ENCODE measurements at regions not wholly inside any gene's neighbourhood (a gene's known extent, or its start where the extent isn't known, plus 50 kb on each side); places are given as distances from the start of the nearest gene placed in this dataset.

GRCh38 chr12:78305808-78306207 lies 475.1 kb downstream of the NAV3 start:
- no CpG with 5 or more reads among the region's 1 CpG for WGBS (ENCODE audit: insufficient coverage)
- H3K4me3 ChIP-seq (ENCODE audit: low read depth, low read length): no peak overlapping the region

GRCh38 chr12:78306236-78306635 lies 475.5 kb downstream of the NAV3 start:
- H3K4me3 ChIP-seq (ENCODE audit: low read depth, low read length): no peak overlapping the region
- H3K27ac ChIP-seq (ENCODE audit: low read depth, low read length): no peak overlapping the region
- no peaks in the 10 kb centered on the region for H3K9me3 ChIP-seq (ENCODE audit: control insufficient read depth, insufficient read depth, low read length)
- H3K36me3 ChIP-seq (ENCODE audit: control insufficient read depth, insufficient read depth, low read length): no peaks in the 10 kb centered on the region
- H3K4me1 ChIP-seq (ENCODE audit: control insufficient read depth, insufficient read depth, low read length): no peaks in the 10 kb centered on the region
- DNase-seq (ENCODE audit: low read depth in 4 of 6, low spot score in 6 of 6): no peak
- no peaks in the 10 kb centered on the region for H3K27me3 ChIP-seq (ENCODE audit: control insufficient read depth, insufficient read depth, low read length)

More at GRCh38 chr12:78305808-78306207, 475.1 kb downstream of the NAV3 start:
- Histone ChIP-seq H3K4me1 (ENCODE audit: control insufficient read depth, insufficient read depth, low read length) (no peaks in the 10 kb centered on the region), H3K27me3 (ENCODE audit: control insufficient read depth, insufficient read depth, low read length) (no peaks in the 10 kb centered on the region), H3K9me3 (ENCODE audit: control insufficient read depth, insufficient read depth, low read length) (no peaks in the 10 kb centered on the region), H3K27ac (ENCODE audit: low read depth, low read length) (no peak overlapping the region), H3K36me3 (ENCODE audit: control insufficient read depth, insufficient read depth, low read length) (no peaks in the 10 kb centered on the region)
- no peak for DNase-seq (ENCODE audit: low read depth in 4 of 6, low spot score in 6 of 6)

- Histone ChIP-seq H3K9me3 (ENCODE audit: control insufficient read depth, insufficient read depth, low read length) (no peaks in the 10 kb centered on the region), H3K27me3 (ENCODE audit: control insufficient read depth, insufficient read depth, low read length) (no peaks in the 10 kb centered on the region), H3K4me1 (ENCODE audit: control insufficient read depth, insufficient read depth, low read length) (no peaks in the 10 kb centered on the region), H3K36me3 (ENCODE audit: control insufficient read depth, insufficient read depth, low read length) (no peaks in the 10 kb centered on the region), H3K27ac (ENCODE audit: low read depth, low read length) (no peak overlapping the region), H3K4me3 (ENCODE audit: low read depth, low read length) (no peak overlapping the region)
- DNase-seq (ENCODE audit: low read depth in 4 of 6, low spot score in 6 of 6): no peak
Measured at GRCh38 chr12:78308701-78309100, 478.0 kb downstream of the NAV3 start.

GRCh38 chr12:78315028-78315427 lies 484.3 kb downstream of the NAV3 start:
- WGBS (ENCODE audit: insufficient coverage): 80% methylated on average over 1 of the region's 3 CpGs
- H3K27ac ChIP-seq (ENCODE audit: low read depth, low read length): no peak overlapping the region

GRCh38 chr12:78316136-78316535 lies 485.4 kb downstream of the NAV3 start:
- DNase-seq (ENCODE audit: low read depth in 4 of 6, low spot score in 6 of 6): no peak
- WGBS (ENCODE audit: insufficient coverage): 33% methylated on average over 2 of the region's 4 CpGs
- H3K27ac ChIP-seq (ENCODE audit: low read depth, low read length): no peak overlapping the region
- no peak overlapping the region for H3K4me3 ChIP-seq (ENCODE audit: low read depth, low read length)
- H3K4me1 ChIP-seq (ENCODE audit: control insufficient read depth, insufficient read depth, low read length): no peaks in the 10 kb centered on the region
- no peaks in the 10 kb centered on the region for H3K36me3 ChIP-seq (ENCODE audit: control insufficient read depth, insufficient read depth, low read length)
- no peaks in the 10 kb centered on the region for H3K9me3 ChIP-seq (ENCODE audit: control insufficient read depth, insufficient read depth, low read length)
- no peaks in the 10 kb centered on the region for H3K27me3 ChIP-seq (ENCODE audit: control insufficient read depth, insufficient read depth, low read length)

More at GRCh38 chr12:78315028-78315427, 484.3 kb downstream of the NAV3 start:
- H3K27me3 ChIP-seq (ENCODE audit: control insufficient read depth, insufficient read depth, low read length): no peaks in the 10 kb centered on the region
- H3K36me3 ChIP-seq (ENCODE audit: control insufficient read depth, insufficient read depth, low read length): no peaks in the 10 kb centered on the region
- no peaks in the 10 kb centered on the region for H3K9me3 ChIP-seq (ENCODE audit: control insufficient read depth, insufficient read depth, low read length)
- DNase-seq (ENCODE audit: low read depth in 4 of 6, low spot score in 6 of 6): no peak
- H3K4me1 ChIP-seq (ENCODE audit: control insufficient read depth, insufficient read depth, low read length): no peaks in the 10 kb centered on the region
- no peak overlapping the region for H3K4me3 ChIP-seq (ENCODE audit: low read depth, low read length)

- H3K27ac ChIP-seq (ENCODE audit: low read depth, low read length): no peak overlapping the region
- no peaks in the 10 kb centered on the region for H3K27me3 ChIP-seq (ENCODE audit: control insufficient read depth, insufficient read depth, low read length)
- H3K4me3 ChIP-seq (ENCODE audit: low read depth, low read length): no peak overlapping the region
- WGBS (ENCODE audit: insufficient coverage): no CpG with 5 or more reads among the region's 2 CpGs
- no peaks in the 10 kb centered on the region for H3K9me3 ChIP-seq (ENCODE audit: control insufficient read depth, insufficient read depth, low read length)
- peak in 1 of 6 donors; percentile 59 for DNase-seq (ENCODE audit: low read depth in 4 of 6, low spot score in 6 of 6)
- H3K36me3 ChIP-seq (ENCODE audit: control insufficient read depth, insufficient read depth, low read length): no peaks in the 10 kb centered on the region
- no peaks in the 10 kb centered on the region for H3K4me1 ChIP-seq (ENCODE audit: control insufficient read depth, insufficient read depth, low read length)
Measured at GRCh38 chr12:78316631-78317468, 486.2 kb downstream of the NAV3 start.

GRCh38 chr12:78321696-78322095 lies 491.0 kb downstream of the NAV3 start:
- WGBS (ENCODE audit: insufficient coverage): no CpG with 5 or more reads among the region's 2 CpGs
- DNase-seq (ENCODE audit: low read depth in 4 of 6, low spot score in 6 of 6): no peak
- Histone ChIP-seq H3K36me3 (ENCODE audit: control insufficient read depth, insufficient read depth, low read length) (no peaks in the 10 kb centered on the region), H3K27ac (ENCODE audit: low read depth, low read length) (no peak overlapping the region), H3K4me3 (ENCODE audit: low read depth, low read length) (no peak overlapping the region), H3K27me3 (ENCODE audit: control insufficient read depth, insufficient read depth, low read length) (no peaks in the 10 kb centered on the region), H3K9me3 (ENCODE audit: control insufficient read depth, insufficient read depth, low read length) (no peaks in the 10 kb centered on the region), H3K4me1 (ENCODE audit: control insufficient read depth, insufficient read depth, low read length) (no peaks in the 10 kb centered on the region)

GRCh38 chr12:78323226-78323625 lies 492.5 kb downstream of the NAV3 start:
- H3K9me3 ChIP-seq (ENCODE audit: control insufficient read depth, insufficient read depth, low read length): no peaks in the 10 kb centered on the region
- no peaks in the 10 kb centered on the region for H3K27me3 ChIP-seq (ENCODE audit: control insufficient read depth, insufficient read depth, low read length)
- H3K4me3 ChIP-seq (ENCODE audit: low read depth, low read length): no peak overlapping the region
- DNase-seq (ENCODE audit: low read depth in 4 of 6, low spot score in 6 of 6): no peak
- no peaks in the 10 kb centered on the region for H3K4me1 ChIP-seq (ENCODE audit: control insufficient read depth, insufficient read depth, low read length)
- H3K36me3 ChIP-seq (ENCODE audit: control insufficient read depth, insufficient read depth, low read length): no peaks in the 10 kb centered on the region
- no peak overlapping the region for H3K27ac ChIP-seq (ENCODE audit: low read depth, low read length)

GRCh38 chr12:78324234-78324633 lies 493.5 kb downstream of the NAV3 start:
- 33% methylated on average over 1 of the region's 2 CpGs for WGBS (ENCODE audit: insufficient coverage)
- Histone ChIP-seq H3K9me3 (ENCODE audit: control insufficient read depth, insufficient read depth, low read length) (no peaks in the 10 kb centered on the region), H3K36me3 (ENCODE audit: control insufficient read depth, insufficient read depth, low read length) (no peaks in the 10 kb centered on the region), H3K27me3 (ENCODE audit: control insufficient read depth, insufficient read depth, low read length) (no peaks in the 10 kb centered on the region), H3K27ac (ENCODE audit: low read depth, low read length) (no peak overlapping the region), H3K4me1 (ENCODE audit: control insufficient read depth, insufficient read depth, low read length) (no peaks in the 10 kb centered on the region), H3K4me3 (ENCODE audit: low read depth, low read length) (no peak overlapping the region)
- DNase-seq (ENCODE audit: low read depth in 4 of 6, low spot score in 6 of 6): no peak

GRCh38 chr12:78328524-78328923 lies 497.8 kb downstream of the NAV3 start:
- no peak for DNase-seq (ENCODE audit: low read depth in 4 of 6, low spot score in 6 of 6)
- H3K27ac ChIP-seq (ENCODE audit: low read depth, low read length): no peak overlapping the region

More at GRCh38 chr12:78328524-78328923, 497.8 kb downstream of the NAV3 start:
- Histone ChIP-seq H3K9me3 (ENCODE audit: control insufficient read depth, insufficient read depth, low read length) (no peaks in the 10 kb centered on the region), H3K4me3 (ENCODE audit: low read depth, low read length) (no peak overlapping the region), H3K4me1 (ENCODE audit: control insufficient read depth, insufficient read depth, low read length) (no peaks in the 10 kb centered on the region), H3K36me3 (ENCODE audit: control insufficient read depth, insufficient read depth, low read length) (no peaks in the 10 kb centered on the region), H3K27me3 (ENCODE audit: control insufficient read depth, insufficient read depth, low read length) (no peaks in the 10 kb centered on the region)
- no CpG with 5 or more reads among the region's 4 CpGs for WGBS (ENCODE audit: insufficient coverage)

Measured in spinal cord (tissue), 9 donors.